DMS153 (cell line): ENCODE measurements at regions not wholly inside any gene's neighbourhood (a gene's known extent, or its start where the extent isn't known, plus 50 kb on each side); places are given as distances from the start of the nearest gene placed in this dataset.
A peak's percentile ranks its signal among the peaks of the same experiment; 100 is the strongest.

ENCODE experiments used
- DNase-seq: peaks from one replicate; lab custom pipeline; 2025; lab: John Stamatoyannopoulos, UW

GRCh38 chr6:139663996-139664395 is 289.5 kb upstream of the CITED2 start:
- no peak for DNase-seq

GRCh38 chr6:139659711-139660110 is 285.3 kb upstream of the CITED2 start:
- no peak for DNase-seq

GRCh38 chr6:139659196-139659595 is 284.7 kb upstream of the CITED2 start:
- no peak for DNase-seq

- DNase-seq, result no peak
Measured at GRCh38 chr6:139657119-139657518, 282.7 kb upstream of the CITED2 start.

GRCh38 chr6:139655783-139656705 is 281.6 kb upstream of the CITED2 start:
- DNase-seq, result peak; percentile 60

- no peak for DNase-seq
Measured at GRCh38 chr6:139654888-139655782, 280.7 kb upstream of the CITED2 start.

- no peak for DNase-seq
Measured at GRCh38 chr6:139654309-139654708, 279.9 kb upstream of the CITED2 start.

GRCh38 chr6:139653111-139653510 is 278.7 kb upstream of the CITED2 start:
- DNase-seq, result no peak

GRCh38 chr6:139650941-139651340 is 276.5 kb upstream of the CITED2 start:
- no peak for DNase-seq

GRCh38 chr6:139649732-139650131 is 275.3 kb upstream of the CITED2 start:
- DNase-seq, result no peak

GRCh38 chr6:139649128-139649527 is 274.7 kb upstream of the CITED2 start:
- no peak for DNase-seq

- DNase-seq, result no peak
Measured at GRCh38 chr6:139648430-139649000, 274.1 kb upstream of the CITED2 start.

- DNase-seq, result no peak
Measured at GRCh38 chr6:139647841-139648240, 273.4 kb upstream of the CITED2 start.

GRCh38 chr6:139647016-139647415 is 272.6 kb upstream of the CITED2 start:
- DNase-seq, result no peak

- DNase-seq, result no peak
Measured at GRCh38 chr6:139644821-139645220, 270.4 kb upstream of the CITED2 start.

GRCh38 chr6:139643986-139644385 is 269.5 kb upstream of the CITED2 start:
- DNase-seq, result no peak

- DNase-seq, result no peak
Measured at GRCh38 chr6:139642346-139642745, 267.9 kb upstream of the CITED2 start.

- no peak for DNase-seq
Measured at GRCh38 chr6:139641376-139641775, 266.9 kb upstream of the CITED2 start.

GRCh38 chr6:139640921-139641320 is 266.5 kb upstream of the CITED2 start:
- DNase-seq, result no peak

GRCh38 chr6:139640448-139640847 is 266.0 kb upstream of the CITED2 start:
- DNase-seq, result no peak

- no peak for DNase-seq
Measured at GRCh38 chr6:139639507-139639906, 265.1 kb upstream of the CITED2 start.

- no peak for DNase-seq
Measured at GRCh38 chr6:139638179-139638941, 263.9 kb upstream of the CITED2 start.
